ENCODE measurements at regions not wholly inside any gene's neighbourhood (a gene's known extent, or its start where the extent isn't known, plus 50 kb on each side); places are given as distances from the start of the nearest gene placed in this dataset.

DNA sequence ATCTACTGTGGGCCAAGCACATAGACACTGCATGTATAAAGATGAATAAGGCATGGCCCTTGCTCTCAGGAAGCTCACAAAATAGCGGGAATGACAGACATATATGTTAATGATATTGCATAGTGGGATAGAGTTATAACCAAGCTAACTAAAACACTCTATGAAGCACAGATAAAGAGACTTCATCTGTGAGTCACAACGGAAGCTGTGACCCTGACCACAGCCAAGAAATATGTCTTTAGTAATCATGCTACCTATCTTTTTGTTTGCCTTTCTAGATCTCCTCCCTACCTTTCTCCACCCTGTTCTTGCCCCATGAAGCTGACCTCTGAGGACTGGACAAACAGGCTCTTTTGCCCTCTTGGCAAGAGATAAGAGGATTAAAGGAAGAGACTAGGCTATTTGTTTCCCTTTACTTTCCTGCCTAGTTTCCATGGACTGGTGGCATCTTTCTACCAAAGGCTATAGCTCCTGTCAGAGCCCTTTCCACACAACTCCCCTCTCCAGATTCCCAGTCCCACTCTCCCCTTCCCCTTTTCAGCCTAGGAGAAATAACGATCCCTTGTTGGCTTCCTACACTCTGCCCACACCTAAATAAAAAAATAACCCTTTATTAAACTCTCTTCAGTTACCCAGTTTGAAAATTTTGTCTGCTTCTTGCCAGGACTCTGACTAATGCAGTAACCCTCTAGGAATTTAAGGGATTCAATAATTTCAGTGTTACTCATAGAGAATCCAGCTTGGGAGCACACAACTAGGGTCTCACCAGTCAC lies 504.9 kb upstream of the MARCKS start:
- TF ChIP-seq, protein P1, sequence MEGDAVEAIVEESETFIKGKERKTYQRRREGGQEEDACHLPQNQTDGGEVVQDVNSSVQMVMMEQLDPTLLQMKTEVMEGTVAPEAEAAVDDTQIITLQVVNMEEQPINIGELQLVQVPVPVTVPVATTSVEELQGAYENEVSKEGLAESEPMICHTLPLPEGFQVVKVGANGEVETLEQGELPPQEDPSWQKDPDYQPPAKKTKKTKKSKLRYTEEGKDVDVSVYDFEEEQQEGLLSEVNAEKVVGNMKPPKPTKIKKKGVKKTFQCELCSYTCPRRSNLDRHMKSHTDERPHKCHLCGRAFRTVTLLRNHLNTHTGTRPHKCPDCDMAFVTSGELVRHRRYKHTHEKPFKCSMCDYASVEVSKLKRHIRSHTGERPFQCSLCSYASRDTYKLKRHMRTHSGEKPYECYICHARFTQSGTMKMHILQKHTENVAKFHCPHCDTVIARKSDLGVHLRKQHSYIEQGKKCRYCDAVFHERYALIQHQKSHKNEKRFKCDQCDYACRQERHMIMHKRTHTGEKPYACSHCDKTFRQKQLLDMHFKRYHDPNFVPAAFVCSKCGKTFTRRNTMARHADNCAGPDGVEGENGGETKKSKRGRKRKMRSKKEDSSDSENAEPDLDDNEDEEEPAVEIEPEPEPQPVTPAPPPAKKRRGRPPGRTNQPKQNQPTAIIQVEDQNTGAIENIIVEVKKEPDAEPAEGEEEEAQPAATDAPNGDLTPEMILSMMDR (IDR thresholded peaks at IDR 0.05) = no peak
- no peak for TF ChIP-seq GABPA (IDR thresholded peaks at IDR 0.05; ENCODE audit: low read depth)
- TF ChIP-seq TAF1 (IDR thresholded peaks at IDR 0.05; ENCODE audit: borderline replicate concordance, low read depth, low read length) = no peak
- TF ChIP-seq, protein P2, sequence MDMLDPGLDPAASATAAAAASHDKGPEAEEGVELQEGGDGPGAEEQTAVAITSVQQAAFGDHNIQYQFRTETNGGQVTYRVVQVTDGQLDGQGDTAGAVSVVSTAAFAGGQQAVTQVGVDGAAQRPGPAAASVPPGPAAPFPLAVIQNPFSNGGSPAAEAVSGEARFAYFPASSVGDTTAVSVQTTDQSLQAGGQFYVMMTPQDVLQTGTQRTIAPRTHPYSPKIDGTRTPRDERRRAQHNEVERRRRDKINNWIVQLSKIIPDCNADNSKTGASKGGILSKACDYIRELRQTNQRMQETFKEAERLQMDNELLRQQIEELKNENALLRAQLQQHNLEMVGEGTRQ (IDR thresholded peaks at IDR 0.05; ENCODE audit: borderline replicate concordance, low read depth, low read length) = no peak
- TF ChIP-seq POLR2AphosphoS5 (IDR thresholded peaks at IDR 0.05; ENCODE audit: low read depth, low read length) = no peak; the same call in 1 of the 2 replicates
- TF ChIP-seq GATA2 (CRISPR knock-in tag; IDR thresholded peaks at IDR 0.05) = no peak
- no peak for TF ChIP-seq RFX5 (IDR thresholded peaks at IDR 0.05; ENCODE audit: low read length)

Data from SK-N-SH (cell line).